ENCODE measurements at regions not wholly inside any gene's neighbourhood (a gene's known extent, or its start where the extent isn't known, plus 50 kb on each side); places are given as distances from the start of the nearest gene placed in this dataset.

GRCh38 chr13:92938486-92939020, 288.1 kb upstream of the GPC6 start:
- no peak for DNase-seq (ENCODE audit: low read depth)
- H3K4me3 ChIP-seq (ENCODE audit: low read depth, low read length): no peak overlapping the region

DNA sequence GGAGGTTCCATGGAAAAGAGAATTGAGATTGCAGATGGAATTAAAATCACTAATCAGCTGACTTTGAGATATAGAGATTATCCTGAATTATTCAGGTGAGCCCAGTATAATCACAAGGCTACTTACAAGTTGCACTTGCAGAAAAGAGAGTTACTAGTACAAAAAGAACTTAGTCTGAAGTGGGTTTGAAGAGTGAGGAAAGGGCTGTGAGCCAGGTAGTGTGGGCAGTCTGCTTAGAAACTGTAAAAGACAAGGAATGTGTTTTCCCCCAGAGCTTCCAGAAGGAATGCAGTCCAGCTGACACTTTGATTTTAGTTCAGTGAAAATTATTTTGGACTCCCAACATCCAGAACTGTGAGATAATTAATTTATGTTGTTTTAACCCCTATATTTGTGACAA, 285.4 kb upstream of the GPC6 start:
- no peak overlapping the region for H3K4me3 ChIP-seq (ENCODE audit: low read depth, low read length)
- DNase-seq (ENCODE audit: low read depth): no peak

- no peak for DNase-seq (ENCODE audit: low read depth)
- no peak overlapping the region for H3K4me3 ChIP-seq (ENCODE audit: low read depth, low read length)
These were observed 278.7 kb upstream of the GPC6 start for GRCh38 chr13:92947770-92948434.

DNA sequence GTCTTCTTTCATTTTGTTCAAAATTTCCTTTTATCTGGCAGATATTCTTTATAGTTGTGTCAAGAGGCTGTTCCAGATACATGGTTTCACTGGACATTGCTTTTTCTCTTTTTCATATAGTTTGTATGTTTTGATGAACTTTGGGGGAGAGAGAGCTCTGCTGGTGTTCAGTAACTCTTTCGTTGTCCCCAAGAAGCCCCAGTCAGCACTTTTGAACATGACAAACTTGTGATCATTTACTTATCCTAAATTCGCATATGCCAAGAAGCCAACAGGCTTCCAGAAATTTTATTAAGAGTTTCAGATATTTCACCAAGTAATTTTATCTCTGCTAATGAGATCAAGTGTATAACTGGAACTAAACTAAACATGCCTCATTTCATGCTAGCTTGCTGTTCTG, 275.8 kb upstream of the GPC6 start:
- DNase-seq (ENCODE audit: low read depth): no peak
- H3K4me3 ChIP-seq (ENCODE audit: low read depth, low read length): no peak overlapping the region

DNA sequence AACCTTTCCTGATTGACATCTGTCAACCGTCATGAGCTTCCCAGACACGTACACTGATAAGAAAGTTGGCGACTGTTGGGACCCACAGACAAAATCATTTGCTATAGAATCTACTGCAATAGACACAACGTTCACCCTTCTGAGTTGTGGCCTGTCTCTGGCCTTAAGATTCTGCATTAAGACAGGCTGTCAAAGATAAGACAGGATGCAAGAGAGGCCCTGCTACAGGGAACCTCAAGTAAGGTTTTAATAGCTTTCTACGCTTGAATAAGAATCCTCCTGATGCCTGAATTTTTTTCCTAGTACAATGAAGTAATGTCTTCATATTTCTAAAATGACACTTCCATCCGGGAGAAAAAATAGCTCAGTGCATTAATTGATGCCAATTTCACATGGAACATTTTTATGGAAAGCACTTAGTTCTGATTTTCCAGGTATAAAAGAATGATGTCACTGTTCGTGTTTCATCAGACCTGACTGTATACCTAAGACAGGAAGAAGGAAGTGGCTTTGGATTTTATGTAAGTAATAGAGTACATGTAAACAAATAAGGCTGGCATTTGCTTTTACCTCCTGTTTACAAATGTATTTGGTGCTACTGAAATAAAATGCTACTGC, 275.2 kb upstream of the GPC6 start:
- DNase-seq (ENCODE audit: low read depth): no peak

GRCh38 chr13:92952161-92952560, 274.4 kb upstream of the GPC6 start:
- H3K4me3 ChIP-seq (ENCODE audit: low read depth, low read length): no peak overlapping the region
- DNase-seq (ENCODE audit: low read depth): no peak

More for the DNA sequence above, 275.2 kb upstream of the GPC6 start:
- no peak overlapping the region for H3K4me3 ChIP-seq (ENCODE audit: low read depth, low read length)

DNA sequence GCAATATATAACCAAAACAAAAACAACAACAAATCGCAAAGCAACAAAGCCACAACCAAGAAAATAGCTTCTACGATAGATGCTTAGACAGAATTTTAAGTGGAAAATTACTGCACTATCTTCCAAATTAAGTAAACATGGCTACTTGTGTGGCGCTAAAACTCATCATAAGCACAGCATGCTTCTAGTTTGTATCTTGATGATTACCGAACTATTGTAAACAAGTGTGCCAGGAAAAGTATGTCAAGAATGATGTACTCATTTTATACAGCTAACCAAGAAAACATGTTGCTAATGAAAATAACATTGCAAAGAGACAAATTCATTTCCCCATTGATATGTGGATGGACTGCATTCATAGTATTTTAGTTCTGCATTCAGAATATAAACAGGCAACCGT, 271.9 kb upstream of the GPC6 start:
- no peak for DNase-seq (ENCODE audit: low read depth)
- H3K4me3 ChIP-seq (ENCODE audit: low read depth, low read length): no peak overlapping the region

DNA sequence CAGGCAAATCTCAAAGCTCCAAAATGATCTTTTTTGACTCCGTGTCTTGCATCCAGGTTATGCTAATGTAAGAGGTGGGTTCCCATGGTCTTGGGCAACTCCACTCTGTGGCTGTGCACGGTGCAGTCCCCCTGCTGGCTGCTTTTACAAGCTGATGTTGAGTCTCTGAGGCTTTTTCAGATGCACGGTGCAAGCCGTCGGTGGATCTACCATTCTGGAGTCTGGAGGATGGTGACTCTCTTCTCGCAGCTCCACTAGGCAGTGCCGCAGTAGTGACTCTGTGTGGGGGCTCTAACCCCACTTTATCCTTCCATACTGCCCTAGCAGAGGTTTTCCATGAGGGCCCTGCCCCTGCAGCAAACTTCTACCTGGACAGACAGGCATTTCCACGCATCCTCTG, 266.8 kb upstream of the GPC6 start:
- DNase-seq (ENCODE audit: low read depth): no peak
- no peak overlapping the region for H3K4me3 ChIP-seq (ENCODE audit: low read depth, low read length)

GRCh38 chr13:92963029-92963428, 263.6 kb upstream of the GPC6 start:
- no peak for DNase-seq (ENCODE audit: low read depth)
- no peak overlapping the region for H3K4me3 ChIP-seq (ENCODE audit: low read depth, low read length)

DNA sequence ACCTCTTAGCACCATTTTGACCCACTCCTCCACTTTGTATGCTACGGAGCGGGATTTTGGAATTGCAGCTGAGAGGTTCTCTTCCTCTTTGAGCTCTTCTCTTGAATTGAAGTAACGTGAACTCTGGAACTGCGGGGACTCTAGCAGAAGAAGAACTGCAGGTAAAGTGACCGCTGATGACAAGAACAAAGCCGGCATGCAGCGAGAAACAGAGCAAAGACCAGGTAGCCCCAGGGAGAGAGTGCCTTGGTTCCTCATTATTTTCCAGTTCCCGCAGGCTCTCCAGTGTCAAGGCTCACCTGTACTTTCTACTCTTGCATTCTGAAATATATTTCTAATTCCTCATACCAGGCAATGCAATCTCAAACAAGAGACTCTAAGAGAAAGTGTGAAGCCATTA, 260.3 kb upstream of the GPC6 start:
- H3K4me3 ChIP-seq (ENCODE audit: low read depth, low read length): no peak overlapping the region
- DNase-seq (ENCODE audit: low read depth): no peak

DNA sequence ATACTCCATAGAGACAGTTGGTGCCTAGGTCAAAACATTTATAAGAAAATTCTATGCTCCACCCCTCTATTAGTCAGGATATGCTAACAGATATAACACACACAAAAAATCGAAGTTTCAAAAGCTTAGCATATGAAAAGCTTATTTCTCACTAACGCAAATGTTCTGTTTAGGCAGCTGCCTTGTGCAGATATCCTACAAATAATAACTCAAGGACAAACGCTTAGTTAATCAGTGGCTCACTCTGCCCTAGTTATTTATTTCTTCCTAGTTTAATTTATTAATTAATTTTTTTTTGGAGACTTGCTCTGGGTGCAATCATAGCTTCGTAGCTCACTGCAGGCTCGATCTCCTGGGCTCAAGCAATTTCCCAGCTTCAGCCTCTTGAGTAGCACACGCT, 259.7 kb upstream of the GPC6 start:
- no peak overlapping the region for H3K4me3 ChIP-seq (ENCODE audit: low read depth, low read length)
- DNase-seq (ENCODE audit: low read depth): no peak

- DNase-seq (ENCODE audit: low read depth): no peak
- no peak overlapping the region for H3K4me3 ChIP-seq (ENCODE audit: low read depth, low read length)
These were observed 258.7 kb upstream of the GPC6 start for GRCh38 chr13:92967923-92968322.

DNA sequence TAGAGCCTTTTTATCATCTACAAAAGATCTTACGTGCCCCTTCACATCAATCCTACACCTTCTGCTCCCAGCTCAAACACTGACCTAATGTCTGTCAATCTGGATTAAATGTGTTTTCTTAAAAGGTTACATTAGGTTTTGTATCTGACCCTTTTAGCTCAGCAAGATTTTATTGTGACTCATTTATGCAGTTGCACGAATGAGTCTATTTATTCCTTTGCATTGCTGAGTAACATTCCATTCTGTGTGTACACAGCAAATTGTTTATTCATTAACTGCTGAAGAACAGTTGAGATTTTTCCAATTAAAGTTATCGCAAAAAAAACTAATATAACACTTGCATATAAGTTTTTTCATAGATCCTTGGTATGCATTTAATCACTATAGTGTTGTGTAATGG, 253.9 kb upstream of the GPC6 start:
- no peak overlapping the region for H3K4me3 ChIP-seq (ENCODE audit: low read depth, low read length)
- no peak for DNase-seq (ENCODE audit: low read depth)

GRCh38 chr13:92974905-92975429, 251.6 kb upstream of the GPC6 start:
- no peak overlapping the region for H3K4me3 ChIP-seq (ENCODE audit: low read depth, low read length)
- no peak for DNase-seq (ENCODE audit: low read depth)

DNA sequence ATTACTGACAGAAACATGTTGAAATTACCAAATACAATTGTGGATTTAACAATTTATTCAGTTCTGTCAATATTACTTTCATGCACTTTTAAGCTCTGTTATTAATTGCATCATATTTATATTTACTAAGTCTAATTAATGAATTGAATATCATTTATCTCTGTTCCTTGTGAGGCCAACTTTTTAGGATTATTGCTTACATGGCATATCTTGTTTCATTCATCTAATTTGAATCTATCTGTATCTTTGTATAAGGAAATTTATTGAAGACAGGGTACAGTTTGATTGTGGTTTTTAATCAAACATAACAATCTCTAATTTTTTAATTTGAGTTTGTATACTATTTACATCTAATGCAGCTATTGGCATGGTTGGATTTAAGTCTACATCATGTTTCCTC, 249.9 kb upstream of the GPC6 start:
- no peak for DNase-seq (ENCODE audit: low read depth)

DNA sequence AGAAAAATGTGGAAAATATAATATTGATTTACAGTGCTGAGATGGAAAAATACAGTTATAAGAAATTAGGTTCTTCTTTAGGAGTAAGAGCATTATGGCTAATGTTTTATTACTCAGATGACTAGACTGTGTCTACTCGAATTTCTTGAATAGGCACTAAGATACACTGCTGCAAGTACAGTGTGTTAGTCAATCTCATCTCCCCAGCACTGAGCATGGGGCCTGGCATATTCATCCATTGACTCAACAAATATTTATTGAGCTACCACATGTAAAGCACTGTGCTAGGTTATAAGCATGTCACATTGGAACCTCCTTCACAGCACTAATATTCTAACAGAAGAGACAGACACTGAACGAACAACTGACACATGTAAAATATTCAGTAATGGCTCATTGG, 242.5 kb upstream of the GPC6 start:
- no peak for DNase-seq (ENCODE audit: low read depth)
- H3K4me3 ChIP-seq (ENCODE audit: low read depth, low read length): no peak overlapping the region

More for the DNA sequence above, 249.9 kb upstream of the GPC6 start:
- H3K4me3 ChIP-seq (ENCODE audit: low read depth, low read length): no peak overlapping the region

DNA sequence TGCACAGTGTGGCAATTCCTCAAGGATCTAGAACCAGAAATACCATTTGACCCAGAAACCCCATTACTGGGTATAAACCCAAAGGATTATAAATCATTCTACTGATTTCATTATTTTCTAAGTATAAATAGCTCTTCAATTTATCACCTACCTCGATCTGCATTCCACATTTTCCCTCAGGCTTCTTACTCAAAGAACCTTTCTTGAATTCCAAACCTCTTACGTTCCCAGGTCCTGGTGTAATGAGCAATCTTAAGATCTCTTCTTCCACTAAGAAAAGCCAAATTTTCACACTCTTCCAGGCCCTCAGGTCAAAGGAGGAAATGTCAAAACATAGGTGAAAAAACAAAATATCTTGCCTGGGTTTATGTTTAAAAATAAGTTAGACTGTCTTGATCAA, 237.3 kb upstream of the GPC6 start:
- no peak overlapping the region for H3K4me3 ChIP-seq (ENCODE audit: low read depth, low read length)
- no peak for DNase-seq (ENCODE audit: low read depth)

DNA sequence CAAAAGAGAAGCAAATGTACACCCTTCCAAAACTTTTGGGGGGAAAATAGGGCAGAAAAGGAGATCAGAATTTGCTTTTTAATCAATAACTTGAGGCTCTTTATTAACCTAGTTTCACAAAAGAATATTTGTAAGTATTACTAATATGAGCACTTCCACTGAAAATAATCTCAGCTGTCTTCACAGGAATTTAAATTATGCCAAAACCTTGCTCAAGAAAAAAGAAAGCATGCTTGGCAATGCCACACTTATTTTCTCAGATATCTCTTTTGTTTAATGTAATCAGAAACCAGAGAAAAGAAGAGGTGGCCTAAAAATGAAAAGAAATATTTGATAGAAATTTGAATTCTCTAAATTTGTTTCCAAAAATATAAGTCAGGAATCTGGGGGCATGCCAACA, 234.9 kb upstream of the GPC6 start:
- no peak for DNase-seq (ENCODE audit: low read depth)
- no peak overlapping the region for H3K4me3 ChIP-seq (ENCODE audit: low read depth, low read length)

- H3K4me3 ChIP-seq (ENCODE audit: low read depth, low read length): no peak overlapping the region
- peak; percentile 16 for DNase-seq (ENCODE audit: low read depth)
These were observed 232.6 kb upstream of the GPC6 start for GRCh38 chr13:92994056-92994455.

DNA sequence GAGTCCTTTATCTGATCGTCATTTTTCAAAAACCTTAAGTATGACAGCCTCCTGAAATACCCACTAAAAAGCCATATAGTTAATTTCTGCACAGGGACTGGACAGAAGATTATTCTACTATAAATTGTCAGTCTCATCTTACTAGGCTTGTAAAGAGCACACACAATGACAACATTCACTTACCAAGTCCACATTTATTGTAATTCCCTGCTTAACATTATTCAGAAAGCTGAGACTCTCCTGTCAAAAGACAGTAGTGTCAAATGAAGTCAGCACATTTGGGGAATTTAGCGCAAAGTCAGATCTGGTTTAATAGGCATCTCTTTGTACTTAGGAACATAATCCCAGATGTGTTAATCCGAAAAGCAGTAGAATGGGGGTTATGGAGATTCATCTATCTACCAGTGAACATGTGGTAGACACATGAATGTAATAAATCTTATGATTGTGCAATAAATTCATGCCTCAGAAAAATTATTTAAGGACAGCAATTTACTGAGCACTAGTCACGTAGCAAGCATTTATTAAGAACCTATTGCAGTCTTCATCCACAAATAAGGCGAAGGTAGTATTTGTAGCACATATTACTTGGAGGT, 224.6 kb upstream of the GPC6 start:
- DNase-seq (ENCODE audit: low read depth): no peak
- H3K4me3 ChIP-seq (ENCODE audit: low read depth, low read length): no peak overlapping the region

- DNase-seq (ENCODE audit: low read depth): no peak
- no peak overlapping the region for H3K4me3 ChIP-seq (ENCODE audit: low read depth, low read length)
These were observed 223.1 kb upstream of the GPC6 start for GRCh38 chr13:93003531-93003930.

Measured in skeletal muscle cell (primary cell).